DND-41 (cell line): ENCODE measurements at regions not wholly inside any gene's neighbourhood (a gene's known extent, or its start where the extent isn't known, plus 50 kb on each side); places are given as distances from the start of the nearest gene placed in this dataset.

Experiments used
- CTCF ChIP-seq: IDR thresholded peaks from 2 replicates; pipeline ENCODE4 v1.5.1; 2012; ENCODE audit warnings: borderline replicate concordance, low read length, moderate library complexity, mild to moderate bottlenecking; ENCODE audit not compliant: poor library complexity, severe bottlenecking; ENCODE audit errors: extremely low read depth
- EZH2 ChIP-seq: IDR thresholded peaks from 3 replicates; pipeline ENCODE4 v1.6.1; 2012; ENCODE audit warnings: borderline replicate concordance, low read depth, mild to moderate bottlenecking, moderate library complexity, low read length, inconsistent platforms; ENCODE audit not compliant: severe bottlenecking

GRCh38 chr2:177078855-177079254 is 133.7 kb upstream of the HNRNPA3 start:
- TF ChIP-seq CTCF (no peak), EZH2 (no peak)
